ENCODE measurements at regions not wholly inside any gene's neighbourhood (a gene's known extent, or its start where the extent isn't known, plus 50 kb on each side); places are given as distances from the start of the nearest gene placed in this dataset.

- no peak overlapping the region for H3K27ac Mint-ChIP-seq (ENCODE audit: unreplicated experiment)
- H3K27me3 Mint-ChIP-seq (ENCODE audit: low read depth) = peaks cover 31% of the 10 kb centered on the region
- H3K4me1 Mint-ChIP-seq = peaks cover 15% of the 10 kb centered on the region
- no peak overlapping the region for H3K4me3 Mint-ChIP-seq
- no peak for DNase-seq (ENCODE audit: low read depth, low spot score)
- H3K36me3 Mint-ChIP-seq (ENCODE audit: low read depth) = no peaks in the 10 kb centered on the region
- TF ChIP-seq CTCF (conservative IDR thresholded peaks at IDR 0.05) = no peak
- no peaks in the 10 kb centered on the region for H3K9me3 Mint-ChIP-seq
Measured at GRCh38 chr1:228992907-228993535, 257.7 kb downstream of the RHOU start.

GRCh38 chr1:228994676-228995594, 259.7 kb downstream of the RHOU start:
- no peak overlapping the region for H3K27ac Mint-ChIP-seq (ENCODE audit: unreplicated experiment)

GRCh38 chr1:228996281-228996680, 261.0 kb downstream of the RHOU start:
- TF ChIP-seq CTCF (conservative IDR thresholded peaks at IDR 0.05) = no peak
- H3K4me3 Mint-ChIP-seq = no peak overlapping the region
- H3K4me1 Mint-ChIP-seq = peaks cover 6% of the 10 kb centered on the region
- H3K9me3 Mint-ChIP-seq = no peaks in the 10 kb centered on the region
- H3K27ac Mint-ChIP-seq (ENCODE audit: unreplicated experiment) = no peak overlapping the region
- no peak for DNase-seq (ENCODE audit: low read depth, low spot score)
- H3K36me3 Mint-ChIP-seq (ENCODE audit: low read depth) = no peaks in the 10 kb centered on the region
- H3K27me3 Mint-ChIP-seq (ENCODE audit: low read depth) = peaks cover 64% of the 10 kb centered on the region

More at GRCh38 chr1:228994676-228995594, 259.7 kb downstream of the RHOU start:
- H3K36me3 Mint-ChIP-seq (ENCODE audit: low read depth) = no peaks in the 10 kb centered on the region
- H3K27me3 Mint-ChIP-seq (ENCODE audit: low read depth) = peaks cover 51% of the 10 kb centered on the region
- no peak for TF ChIP-seq CTCF (conservative IDR thresholded peaks at IDR 0.05)
- no peak for DNase-seq (ENCODE audit: low read depth, low spot score)
- peaks cover 6% of the 10 kb centered on the region for H3K4me1 Mint-ChIP-seq
- H3K9me3 Mint-ChIP-seq = no peaks in the 10 kb centered on the region
- H3K4me3 Mint-ChIP-seq = no peak overlapping the region

GRCh38 chr1:228997721-228998144, 262.5 kb downstream of the RHOU start:
- no peaks in the 10 kb centered on the region for H3K36me3 Mint-ChIP-seq (ENCODE audit: low read depth)
- H3K4me1 Mint-ChIP-seq = peaks cover 16% of the 10 kb centered on the region
- no peaks in the 10 kb centered on the region for H3K9me3 Mint-ChIP-seq
- H3K4me3 Mint-ChIP-seq = no peak overlapping the region
- TF ChIP-seq CTCF (conservative IDR thresholded peaks at IDR 0.05) = no peak
- H3K27ac Mint-ChIP-seq (ENCODE audit: unreplicated experiment) = no peak overlapping the region
- peaks cover 79% of the 10 kb centered on the region for H3K27me3 Mint-ChIP-seq (ENCODE audit: low read depth)
- no peak for DNase-seq (ENCODE audit: low read depth, low spot score)

- Mint-ChIP-seq H3K4me3 (no peak overlapping the region), H3K9me3 (no peaks in the 10 kb centered on the region), H3K4me1 (peaks cover 16% of the 10 kb centered on the region), H3K27ac (ENCODE audit: unreplicated experiment) (no peak overlapping the region), H3K36me3 (ENCODE audit: low read depth) (no peaks in the 10 kb centered on the region), H3K27me3 (ENCODE audit: low read depth) (peaks cover 83% of the 10 kb centered on the region)
- no peak for DNase-seq (ENCODE audit: low read depth, low spot score)
- TF ChIP-seq CTCF (conservative IDR thresholded peaks at IDR 0.05) = no peak
Measured at GRCh38 chr1:228998179-228998578, 262.9 kb downstream of the RHOU start.

Measured in neural crest cell (in vitro differentiated cells).